NB4 (cell line): ENCODE measurements at regions not wholly inside any gene's neighbourhood (a gene's known extent, or its start where the extent isn't known, plus 50 kb on each side); places are given as distances from the start of the nearest gene placed in this dataset.

ENCODE experiments used
- DNase-seq: peaks from one replicate; pipeline ENCODE4 v3.0.0; 2010; ENCODE audit warnings: low read depth
- H3K4me3 ChIP-seq: one replicate; pipeline ENCODE4 v1.5.1; 2011; ENCODE audit warnings: mild to moderate bottlenecking, low read depth, low read length, moderate library complexity
- MYC ChIP-seq: IDR thresholded peaks from 2 replicates; pipeline ENCODE4 v1.6.1; 2011; ENCODE audit warnings: low read depth, low read length
- POLR2A ChIP-seq: IDR thresholded peaks from 2 replicates; pipeline ENCODE4 v1.6.1; 2011; ENCODE audit warnings: mild to moderate bottlenecking; ENCODE audit not compliant: insufficient read length; ENCODE audit errors: extremely low read depth
- TF ChIP-seq, protein P1 (sequence below): IDR thresholded peaks from 2 replicates; pipeline ENCODE4 v1.6.1; 2011; ENCODE audit warnings: low read depth, low read length
- TF ChIP-seq, protein P2 (sequence below): IDR thresholded peaks from one replicate; pipeline ENCODE4 v1.5.1; 2012; ENCODE audit warnings: low read depth, low read length

DNA sequence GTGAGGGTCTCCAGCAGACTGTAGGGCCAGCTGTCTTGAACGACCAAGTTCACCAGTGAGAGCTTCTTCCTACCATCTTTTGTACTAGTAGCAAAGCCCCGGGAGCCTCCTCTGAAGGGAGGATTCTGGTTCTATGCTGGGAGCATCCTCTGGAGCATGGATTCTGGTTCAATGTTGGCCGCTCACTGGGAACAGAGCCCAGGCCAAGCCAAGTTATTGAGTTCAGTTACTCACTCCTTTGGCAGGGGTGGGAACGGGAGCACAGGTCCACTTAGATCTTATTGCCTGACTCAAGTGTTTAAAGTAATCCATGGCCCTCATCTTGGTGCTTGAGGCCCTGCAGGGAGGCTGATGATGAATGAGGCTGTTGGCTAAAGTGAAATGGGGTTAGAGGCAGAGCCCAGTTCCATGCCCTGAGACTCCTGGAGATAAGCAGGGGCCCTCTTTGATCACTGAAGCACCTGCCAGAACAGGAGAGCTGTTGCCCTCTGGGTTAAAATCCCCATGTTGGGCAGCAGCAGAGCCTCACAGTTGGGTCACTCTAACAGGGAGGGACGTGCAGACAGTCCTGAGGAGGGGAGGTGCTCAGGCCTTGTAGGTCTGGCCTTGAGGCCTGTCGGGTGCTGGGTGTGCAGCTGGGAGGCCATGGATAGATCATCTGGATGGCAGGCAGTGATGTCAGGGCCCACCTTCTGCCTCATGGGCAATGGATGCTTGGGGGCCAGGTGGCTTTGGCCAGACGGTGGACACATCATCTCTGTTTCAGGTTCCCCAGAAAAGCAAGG lies 98.3 kb upstream of the SYNDIG1 start:
- no peak overlapping the region for H3K4me3 ChIP-seq
- no peak for DNase-seq

DNA sequence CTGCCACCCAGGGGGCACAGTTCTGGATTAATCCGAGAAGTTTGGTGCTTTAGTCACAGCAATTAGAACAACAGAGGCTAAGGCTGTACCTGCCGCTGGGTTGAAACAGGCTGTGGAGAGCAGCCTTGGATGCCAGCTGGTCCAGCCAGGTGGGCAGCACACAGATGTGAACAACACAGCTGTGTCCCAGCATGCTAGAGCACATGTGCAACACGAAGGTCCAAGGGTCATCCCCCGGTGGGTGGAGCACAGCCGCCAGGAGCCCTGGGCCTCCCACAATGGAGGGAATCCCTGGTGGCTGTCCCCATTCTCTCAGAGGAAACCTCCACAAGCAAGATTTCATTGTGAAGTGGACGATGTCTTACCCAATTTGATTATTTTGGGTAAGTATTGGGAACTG lies 99.2 kb upstream of the SYNDIG1 start:
- TF ChIP-seq POLR2A (no peak), MYC (no peak)
- TF ChIP-seq, protein P1, sequence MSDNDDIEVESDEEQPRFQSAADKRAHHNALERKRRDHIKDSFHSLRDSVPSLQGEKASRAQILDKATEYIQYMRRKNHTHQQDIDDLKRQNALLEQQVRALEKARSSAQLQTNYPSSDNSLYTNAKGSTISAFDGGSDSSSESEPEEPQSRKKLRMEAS = no peak
- TF ChIP-seq, protein P2, sequence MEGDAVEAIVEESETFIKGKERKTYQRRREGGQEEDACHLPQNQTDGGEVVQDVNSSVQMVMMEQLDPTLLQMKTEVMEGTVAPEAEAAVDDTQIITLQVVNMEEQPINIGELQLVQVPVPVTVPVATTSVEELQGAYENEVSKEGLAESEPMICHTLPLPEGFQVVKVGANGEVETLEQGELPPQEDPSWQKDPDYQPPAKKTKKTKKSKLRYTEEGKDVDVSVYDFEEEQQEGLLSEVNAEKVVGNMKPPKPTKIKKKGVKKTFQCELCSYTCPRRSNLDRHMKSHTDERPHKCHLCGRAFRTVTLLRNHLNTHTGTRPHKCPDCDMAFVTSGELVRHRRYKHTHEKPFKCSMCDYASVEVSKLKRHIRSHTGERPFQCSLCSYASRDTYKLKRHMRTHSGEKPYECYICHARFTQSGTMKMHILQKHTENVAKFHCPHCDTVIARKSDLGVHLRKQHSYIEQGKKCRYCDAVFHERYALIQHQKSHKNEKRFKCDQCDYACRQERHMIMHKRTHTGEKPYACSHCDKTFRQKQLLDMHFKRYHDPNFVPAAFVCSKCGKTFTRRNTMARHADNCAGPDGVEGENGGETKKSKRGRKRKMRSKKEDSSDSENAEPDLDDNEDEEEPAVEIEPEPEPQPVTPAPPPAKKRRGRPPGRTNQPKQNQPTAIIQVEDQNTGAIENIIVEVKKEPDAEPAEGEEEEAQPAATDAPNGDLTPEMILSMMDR = no peak
- DNase-seq = no peak
- H3K4me3 ChIP-seq = no peak overlapping the region

More for the DNA sequence above, 98.3 kb upstream of the SYNDIG1 start:
- TF ChIP-seq, protein P2 = no peak
- TF ChIP-seq MYC = no peak
- TF ChIP-seq, protein P1 = no peak
- TF ChIP-seq POLR2A = no peak

DNA sequence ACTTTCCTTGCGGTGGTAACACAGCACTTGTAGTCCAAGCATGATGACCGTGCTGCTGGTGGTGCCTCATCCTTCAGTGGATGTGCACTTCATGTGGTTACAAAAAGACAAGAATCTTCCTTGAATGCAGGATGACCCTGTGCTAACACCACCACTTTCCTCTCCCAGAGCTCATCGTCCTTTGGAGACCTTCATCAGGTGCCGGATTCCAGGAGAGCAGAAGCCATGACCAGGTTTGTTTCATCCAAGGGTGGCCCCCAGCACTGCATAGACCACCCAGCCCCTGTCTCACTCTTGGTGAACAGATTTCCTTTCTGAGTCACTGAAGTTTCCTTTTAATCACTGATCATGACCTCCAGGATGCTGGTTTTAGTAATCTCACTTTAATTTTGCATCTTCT lies 101.2 kb upstream of the SYNDIG1 start:
- H3K4me3 ChIP-seq = no peak overlapping the region
- TF ChIP-seq, protein P1 = no peak
- no peak for DNase-seq

DNA sequence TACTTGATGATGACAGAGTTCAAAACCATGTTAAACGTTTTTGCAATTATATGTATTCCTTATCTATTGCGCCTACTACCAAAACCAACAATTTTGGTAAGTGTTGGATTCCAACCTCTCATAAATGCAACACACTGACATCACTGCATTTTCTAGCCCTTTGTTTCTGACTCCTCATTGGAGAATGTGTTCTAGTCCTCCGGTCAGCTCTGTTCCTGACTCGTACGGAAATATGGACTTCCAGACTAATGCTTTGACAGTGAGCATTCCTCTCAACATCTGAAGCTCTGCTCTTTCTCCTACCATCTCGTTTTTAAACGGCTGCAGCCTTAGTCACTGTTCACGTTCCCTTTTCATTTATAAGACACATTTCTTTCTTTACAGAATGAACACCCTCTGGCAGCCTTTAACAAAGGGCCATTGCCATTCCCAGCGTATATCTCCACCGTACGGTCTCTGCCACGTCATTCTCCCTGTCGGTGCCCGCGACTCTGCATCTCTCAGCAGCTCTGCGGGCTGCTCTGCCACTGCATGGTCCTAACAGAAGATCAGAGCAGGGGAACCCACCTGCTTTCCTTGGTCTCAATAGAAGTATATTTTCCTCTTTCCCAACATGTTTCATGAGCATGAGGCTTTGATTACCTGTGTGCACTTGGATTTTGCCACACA lies 103.0 kb upstream of the SYNDIG1 start:
- TF ChIP-seq, protein P2 = no peak
- TF ChIP-seq, protein P1 = no peak
- no peak for TF ChIP-seq MYC
- no peak overlapping the region for H3K4me3 ChIP-seq
- no peak for DNase-seq

DNA sequence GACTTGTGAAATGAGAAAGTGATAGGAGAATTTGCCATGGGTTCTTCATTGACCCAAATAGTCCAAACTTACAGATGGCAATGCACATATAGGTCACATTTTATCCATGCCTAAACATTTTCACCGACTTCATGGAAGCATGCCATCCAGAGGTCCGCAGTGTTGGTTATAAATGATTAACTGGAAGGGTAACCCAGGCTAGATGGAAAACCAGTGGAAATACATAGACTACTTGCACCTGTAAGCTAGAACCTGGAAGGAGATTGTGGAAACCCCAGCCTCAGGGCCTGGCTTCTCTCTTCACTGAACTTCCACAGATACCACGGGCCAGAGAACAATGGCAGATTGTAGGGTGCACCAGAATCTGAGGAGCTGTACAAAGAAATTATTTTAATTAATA lies 103.8 kb upstream of the SYNDIG1 start:
- TF ChIP-seq POLR2A (no peak), MYC (no peak)
- TF ChIP-seq, protein P1 = no peak
- TF ChIP-seq, protein P2 = no peak
- DNase-seq = no peak
- H3K4me3 ChIP-seq = no peak overlapping the region

DNA sequence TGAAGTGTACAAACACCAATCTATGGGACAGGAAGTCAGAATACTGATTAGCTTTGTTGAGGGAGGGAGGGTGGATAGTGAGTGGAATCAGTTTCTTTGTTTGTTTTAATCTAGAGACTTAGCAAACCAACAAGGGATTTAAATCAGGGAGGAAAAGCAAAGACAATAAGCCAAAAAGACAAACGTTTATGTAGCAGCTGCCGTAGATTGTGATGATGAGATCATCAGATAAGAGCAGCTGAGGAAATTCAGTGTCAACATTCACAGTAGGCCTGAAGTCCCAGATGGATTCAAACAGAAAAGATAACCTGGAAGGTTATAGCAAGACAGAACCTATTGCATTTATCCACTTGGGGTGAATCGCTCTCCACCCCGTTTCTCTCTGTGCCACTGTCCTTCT lies 104.9 kb upstream of the SYNDIG1 start:
- H3K4me3 ChIP-seq = no peak overlapping the region
- no peak for DNase-seq
- TF ChIP-seq MYC (no peak), POLR2A (no peak)
- TF ChIP-seq, protein P2 = no peak
- TF ChIP-seq, protein P1 = no peak
